ENCODE measurements at regions not wholly inside any gene's neighbourhood (a gene's known extent, or its start where the extent isn't known, plus 50 kb on each side); places are given as distances from the start of the nearest gene placed in this dataset.

GRCh38 chr3:30496066-30496966 is 110.1 kb upstream of the TGFBR2 start:
- TF ChIP-seq KDM5A (IDR thresholded peaks at IDR 0.05; ENCODE audit: low read length), result no peak
- TF ChIP-seq CTCF (IDR thresholded peaks at IDR 0.05; ENCODE audit: control extremely low read depth in 1 of 3, insufficient read depth in 1 of 3, low read depth in 1 of 3, low read length in 3 of 3), result no peak
- no peak for TF ChIP-seq MAFK (IDR thresholded peaks at IDR 0.05; ENCODE audit: low read depth, low read length)
- TF ChIP-seq RAD21 (IDR thresholded peaks at IDR 0.05 in 1 of 2, conservative IDR thresholded peaks at IDR 0.05 in 1 of 2; ENCODE audit: low read depth in 2 of 2, low read length in 2 of 2), result no peak
- no peak for TF ChIP-seq GABPA (IDR thresholded peaks at IDR 0.05; ENCODE audit: borderline replicate concordance, insufficient read depth, low read length)
- no peak for TF ChIP-seq POLR2A (IDR thresholded peaks at IDR 0.05; ENCODE audit: control extremely low read depth in 1 of 2, low read depth in 2 of 2, low read length in 2 of 2)
- TF ChIP-seq ATF3 (IDR thresholded peaks at IDR 0.05; ENCODE audit: insufficient read depth, low read depth, low read length), result no peak
- TF ChIP-seq YY1 (IDR thresholded peaks at IDR 0.05; ENCODE audit: low read depth, low read length), result no peak
- no peak for TF ChIP-seq SP1 (IDR thresholded peaks at IDR 0.05; ENCODE audit: low read depth, low read length)
- no peak for TF ChIP-seq EZH2 (IDR thresholded peaks at IDR 0.05; ENCODE audit: low read depth, low read length, severe bottlenecking)
- TF ChIP-seq, protein P1, sequence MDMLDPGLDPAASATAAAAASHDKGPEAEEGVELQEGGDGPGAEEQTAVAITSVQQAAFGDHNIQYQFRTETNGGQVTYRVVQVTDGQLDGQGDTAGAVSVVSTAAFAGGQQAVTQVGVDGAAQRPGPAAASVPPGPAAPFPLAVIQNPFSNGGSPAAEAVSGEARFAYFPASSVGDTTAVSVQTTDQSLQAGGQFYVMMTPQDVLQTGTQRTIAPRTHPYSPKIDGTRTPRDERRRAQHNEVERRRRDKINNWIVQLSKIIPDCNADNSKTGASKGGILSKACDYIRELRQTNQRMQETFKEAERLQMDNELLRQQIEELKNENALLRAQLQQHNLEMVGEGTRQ (IDR thresholded peaks at IDR 0.05; ENCODE audit: low read length), result no peak
- no peak for TF ChIP-seq CHD2 (IDR thresholded peaks at IDR 0.05; ENCODE audit: low read length)
- TF ChIP-seq SIN3A (conservative IDR thresholded peaks at IDR 0.05 in 1 of 2, IDR thresholded peaks at IDR 0.05 in 1 of 2; ENCODE audit: low read depth in 1 of 2, low read length in 2 of 2), result no peak
- no peak for TF ChIP-seq EP300 (IDR thresholded peaks at IDR 0.05; ENCODE audit: borderline replicate concordance in 1 of 2, low read depth in 2 of 2, low read length in 2 of 2)
